22Rv1 (cell line): ENCODE measurements at regions not wholly inside any gene's neighbourhood (a gene's known extent, or its start where the extent isn't known, plus 50 kb on each side); places are given as distances from the start of the nearest gene placed in this dataset.

ENCODE experiments used
- H3K27ac ChIP-seq: fragments of 450-650 bp; 2 replicates; pipeline ENCODE4 v1.5.1; 2017
- CTCF ChIP-seq: fragments of 450-650 bp; IDR thresholded peaks from 2 replicates; pipeline ENCODE4 v1.5.1; 2017; ENCODE audit warnings: mild to moderate bottlenecking
- ZFX ChIP-seq: fragments of 450-650 bp; IDR thresholded peaks from 2 replicates; pipeline ENCODE4 v1.6.1; 2017; ENCODE audit warnings: antibody characterized with exemption, borderline replicate concordance

DNA sequence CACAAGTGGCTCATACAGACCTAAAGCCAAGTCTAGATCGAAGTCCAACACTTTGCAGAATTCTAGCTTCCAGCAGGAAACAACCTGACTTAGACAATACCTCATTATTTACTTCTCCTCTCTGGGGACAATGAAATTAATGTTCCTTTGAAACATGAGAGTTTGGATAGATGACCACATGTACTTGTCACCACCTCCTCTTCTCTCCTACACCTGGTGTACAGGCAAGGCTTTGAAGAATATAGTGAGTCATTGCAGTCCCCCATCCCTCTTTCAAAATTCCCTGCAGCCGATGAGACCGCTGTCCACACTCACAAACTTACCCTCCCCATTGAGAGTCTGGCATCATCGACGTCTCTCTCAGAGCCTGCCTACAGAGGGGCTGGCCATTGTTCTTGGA is 189.0 kb upstream of the HES1 start:
- H3K27ac ChIP-seq: no peak overlapping the region
- no peak for TF ChIP-seq ZFX
- no peak for TF ChIP-seq CTCF

DNA sequence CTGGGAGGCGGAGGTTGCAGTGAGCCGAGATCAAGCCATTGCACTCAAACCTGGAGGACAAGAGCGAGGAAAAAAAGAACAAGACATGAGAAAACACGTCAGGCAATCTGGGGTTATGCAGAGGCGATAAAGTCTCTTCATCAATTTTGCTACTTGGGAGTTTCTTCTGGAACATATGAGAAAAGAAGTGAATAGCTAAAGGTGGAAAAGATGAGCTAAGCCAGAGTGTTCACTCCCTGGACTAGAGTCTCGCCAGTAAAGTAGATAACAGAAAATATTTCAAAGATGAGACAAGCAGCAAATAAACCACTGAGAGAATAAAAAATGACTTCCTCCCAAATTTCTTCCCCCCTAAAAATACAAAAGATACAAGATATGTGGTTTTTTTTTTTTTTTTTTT is 188.4 kb upstream of the HES1 start:
- H3K27ac ChIP-seq: no peak overlapping the region
- TF ChIP-seq ZFX (no peak), CTCF (no peak)

GRCh38 chr3:193948459-193948858 is 187.5 kb upstream of the HES1 start:
- no peak overlapping the region for H3K27ac ChIP-seq
- TF ChIP-seq CTCF (no peak), ZFX (no peak)

- TF ChIP-seq ZFX (no peak), CTCF (no peak)
- no peak overlapping the region for H3K27ac ChIP-seq
Observed at GRCh38 chr3:193951859-193952258, 184.1 kb upstream of the HES1 start.

GRCh38 chr3:193954752-193955151 is 181.2 kb upstream of the HES1 start:
- H3K27ac ChIP-seq: no peak overlapping the region
- TF ChIP-seq CTCF (no peak), ZFX (no peak)

DNA sequence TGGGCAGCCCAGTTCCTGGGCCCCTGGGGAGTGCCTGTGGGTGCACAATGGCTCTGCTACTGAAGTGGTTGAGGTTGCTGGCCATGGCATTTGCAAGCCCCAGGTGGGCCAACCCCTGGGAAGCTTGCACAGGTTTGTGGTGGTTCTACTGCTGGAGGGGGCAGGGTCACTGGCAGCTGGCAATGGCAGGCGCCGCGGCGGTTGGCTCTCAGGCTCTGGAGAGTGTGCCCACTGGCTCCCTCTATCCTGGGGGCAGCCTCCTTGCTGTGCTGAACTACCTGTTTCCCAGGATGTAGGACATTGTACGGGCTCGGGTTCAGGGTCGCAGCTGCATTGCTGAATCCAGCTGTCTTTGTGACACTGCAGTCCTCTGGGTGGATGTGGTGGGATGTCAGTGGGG is 180.2 kb upstream of the HES1 start:
- no peak overlapping the region for H3K27ac ChIP-seq
- TF ChIP-seq ZFX: no peak
- no peak for TF ChIP-seq CTCF

DNA sequence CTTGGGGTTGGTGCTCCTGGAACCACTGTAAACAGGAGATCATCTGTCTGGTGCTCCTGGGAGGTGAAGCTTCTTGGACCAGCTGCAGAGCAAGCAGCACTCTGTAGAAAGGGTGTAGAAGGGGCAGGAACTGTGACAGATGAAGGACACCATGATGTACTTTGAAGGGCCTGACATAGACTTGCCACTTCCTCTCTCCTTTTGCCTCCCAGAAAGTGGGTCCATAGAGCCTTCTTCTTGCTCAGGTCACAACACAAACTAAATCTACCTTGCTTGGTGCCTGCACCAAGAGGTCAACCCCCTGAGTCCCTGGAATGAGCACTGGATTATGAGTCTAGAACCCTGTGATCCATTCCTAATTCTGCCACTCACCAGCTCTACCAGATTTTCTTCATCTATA is 176.1 kb upstream of the HES1 start:
- TF ChIP-seq ZFX: no peak
- no peak for TF ChIP-seq CTCF
- no peak overlapping the region for H3K27ac ChIP-seq
